GM12873 (cell line): ENCODE measurements at regions not wholly inside any gene's neighbourhood (a gene's known extent, or its start where the extent isn't known, plus 50 kb on each side); places are given as distances from the start of the nearest gene placed in this dataset.

ENCODE experiments used
- TF ChIP-seq, protein P1 (sequence below): IDR thresholded peaks from 2 replicates; pipeline ENCODE4 v1.5.1; 2012; ENCODE audit warnings: low read depth, mild to moderate bottlenecking, moderate library complexity, low read length, control low read depth; ENCODE audit not compliant: insufficient read depth; ENCODE audit errors: missing control alignments

DNA sequence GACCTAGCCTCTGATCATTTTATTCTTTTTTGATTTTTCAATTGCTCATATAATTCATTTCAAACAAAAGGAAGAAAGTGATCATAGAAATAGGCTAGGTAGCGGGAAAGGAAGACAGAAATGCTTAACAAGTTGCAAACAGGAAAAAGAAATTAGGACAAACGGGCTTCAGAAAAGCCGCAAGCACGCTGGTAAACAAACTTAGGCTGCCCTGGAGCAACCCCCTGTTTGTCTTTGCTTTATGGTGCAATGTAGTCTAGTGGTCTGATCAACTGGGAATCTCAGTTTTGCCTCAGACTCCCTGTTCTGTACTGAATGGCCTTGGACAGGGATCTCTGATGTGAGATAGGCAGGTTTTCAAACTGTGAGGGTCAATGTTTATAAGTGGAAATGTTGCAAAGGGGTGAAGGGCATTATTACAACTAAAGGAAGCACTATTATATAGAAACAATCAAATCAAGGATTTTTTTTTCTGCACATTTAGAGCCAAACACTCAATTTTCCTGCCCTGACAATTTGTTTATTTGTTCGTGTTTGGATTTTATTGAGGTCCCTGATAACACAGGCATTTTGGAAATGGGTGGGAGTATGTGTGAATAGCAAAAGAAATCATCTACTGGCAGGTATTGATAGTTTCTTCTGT, 146.8 kb upstream of the NRIP1 start:
- TF ChIP-seq, protein P1, sequence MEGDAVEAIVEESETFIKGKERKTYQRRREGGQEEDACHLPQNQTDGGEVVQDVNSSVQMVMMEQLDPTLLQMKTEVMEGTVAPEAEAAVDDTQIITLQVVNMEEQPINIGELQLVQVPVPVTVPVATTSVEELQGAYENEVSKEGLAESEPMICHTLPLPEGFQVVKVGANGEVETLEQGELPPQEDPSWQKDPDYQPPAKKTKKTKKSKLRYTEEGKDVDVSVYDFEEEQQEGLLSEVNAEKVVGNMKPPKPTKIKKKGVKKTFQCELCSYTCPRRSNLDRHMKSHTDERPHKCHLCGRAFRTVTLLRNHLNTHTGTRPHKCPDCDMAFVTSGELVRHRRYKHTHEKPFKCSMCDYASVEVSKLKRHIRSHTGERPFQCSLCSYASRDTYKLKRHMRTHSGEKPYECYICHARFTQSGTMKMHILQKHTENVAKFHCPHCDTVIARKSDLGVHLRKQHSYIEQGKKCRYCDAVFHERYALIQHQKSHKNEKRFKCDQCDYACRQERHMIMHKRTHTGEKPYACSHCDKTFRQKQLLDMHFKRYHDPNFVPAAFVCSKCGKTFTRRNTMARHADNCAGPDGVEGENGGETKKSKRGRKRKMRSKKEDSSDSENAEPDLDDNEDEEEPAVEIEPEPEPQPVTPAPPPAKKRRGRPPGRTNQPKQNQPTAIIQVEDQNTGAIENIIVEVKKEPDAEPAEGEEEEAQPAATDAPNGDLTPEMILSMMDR, result no peak

DNA sequence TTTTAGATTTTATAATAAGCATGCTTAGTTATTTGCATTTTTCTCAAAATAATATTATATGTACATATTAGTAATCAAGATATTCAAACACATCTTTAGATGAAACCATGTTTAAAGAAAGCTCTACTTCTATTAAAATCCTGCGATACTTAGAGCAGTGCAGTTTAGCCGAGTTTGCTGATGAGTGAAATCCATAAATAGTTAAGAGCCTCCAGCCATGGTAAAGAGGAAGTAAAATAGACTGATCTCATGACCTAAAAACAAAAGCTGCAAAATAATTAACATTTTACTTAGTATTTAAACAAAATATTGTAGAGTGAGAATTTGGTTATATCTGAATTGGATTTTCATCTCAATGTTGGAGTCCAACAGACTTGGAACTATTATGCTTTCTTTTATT, 147.4 kb upstream of the NRIP1 start:
- TF ChIP-seq, protein P1, result no peak

DNA sequence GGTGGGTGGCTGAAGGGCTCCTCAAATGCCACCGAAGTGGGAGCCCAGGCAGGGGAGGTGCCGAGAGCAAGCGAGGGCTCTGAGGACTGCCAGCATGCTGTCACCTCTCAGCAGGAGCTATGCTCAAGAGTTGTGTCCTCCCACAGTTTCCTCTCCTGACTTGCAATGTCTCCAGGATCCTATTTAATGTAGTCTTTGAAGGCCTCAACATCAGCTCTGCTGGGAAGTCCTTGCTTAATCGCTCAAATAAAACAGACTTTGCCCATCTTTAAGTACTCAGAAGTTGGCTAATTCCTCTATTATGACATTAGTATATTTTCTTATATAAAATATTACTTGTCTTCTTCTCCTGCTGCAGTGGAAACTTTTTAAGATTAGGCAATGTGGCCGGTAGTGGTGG, 154.2 kb upstream of the NRIP1 start:
- TF ChIP-seq, protein P1, result no peak

DNA sequence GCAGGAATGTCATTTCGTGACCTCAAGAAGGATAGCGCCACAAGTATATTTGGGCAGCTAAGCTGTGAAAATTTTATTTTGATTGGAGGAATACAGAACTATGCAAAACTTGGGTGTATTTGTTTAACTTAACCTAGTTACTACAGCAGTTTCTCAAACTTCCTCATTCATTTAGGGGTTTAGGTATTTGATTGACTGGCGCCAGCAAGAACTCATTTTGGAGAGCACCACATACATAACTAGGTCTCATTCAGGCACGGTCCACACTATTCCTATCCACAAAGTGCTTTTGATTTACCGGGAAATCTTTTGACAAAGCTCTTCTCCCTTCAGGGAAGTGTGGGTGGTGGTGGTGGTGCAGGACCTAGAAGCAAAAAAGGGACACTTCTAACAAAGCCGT, 155.1 kb upstream of the NRIP1 start:
- TF ChIP-seq, protein P1, result no peak

DNA sequence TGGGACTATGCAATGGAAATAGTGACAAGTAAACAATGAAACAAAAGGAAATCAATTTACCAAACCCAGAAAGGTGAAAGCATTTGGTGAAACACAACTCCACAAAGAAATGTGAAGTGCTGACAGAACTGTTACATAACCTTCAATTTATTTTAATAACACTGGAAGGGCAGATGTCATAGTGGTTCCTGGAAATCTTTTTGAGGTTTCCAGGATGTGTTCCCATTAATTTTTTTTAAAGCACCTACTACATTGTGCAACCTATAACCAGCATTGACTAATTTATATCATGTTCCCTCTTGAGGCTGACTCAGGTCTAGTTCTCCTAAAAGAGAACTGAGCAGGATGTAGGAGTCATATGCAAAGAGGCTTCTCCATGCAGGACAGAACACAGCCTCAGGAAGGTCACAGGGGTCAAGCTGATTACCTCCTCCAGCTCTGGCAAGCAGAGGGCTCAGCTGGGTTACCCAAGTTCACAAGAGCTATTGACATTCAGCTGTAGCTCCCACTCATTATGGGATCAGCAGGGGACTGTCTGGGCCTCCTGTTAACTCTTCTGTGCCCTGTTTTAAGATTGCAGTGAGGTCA, 157.1 kb upstream of the NRIP1 start:
- TF ChIP-seq, protein P1, result no peak

DNA sequence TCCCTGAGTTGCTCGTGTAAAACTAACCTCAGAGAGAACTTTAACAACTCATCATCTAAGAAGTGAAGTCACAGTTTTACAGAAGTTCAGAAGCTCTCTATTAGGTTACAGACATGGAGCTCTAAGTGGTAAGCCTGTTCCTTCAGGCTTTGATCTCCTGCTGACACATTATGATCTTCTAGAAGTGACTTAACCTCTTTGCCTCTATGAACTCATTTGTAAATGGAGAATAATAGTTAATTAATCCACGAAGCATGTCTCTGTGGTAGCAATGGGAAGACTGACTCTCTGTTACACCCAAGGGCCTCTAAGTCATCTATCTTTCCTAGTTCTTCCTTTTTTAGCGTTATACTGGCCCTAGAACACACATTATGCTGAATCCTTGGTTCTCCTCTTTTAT, 157.9 kb upstream of the NRIP1 start:
- TF ChIP-seq, protein P1, result no peak

DNA sequence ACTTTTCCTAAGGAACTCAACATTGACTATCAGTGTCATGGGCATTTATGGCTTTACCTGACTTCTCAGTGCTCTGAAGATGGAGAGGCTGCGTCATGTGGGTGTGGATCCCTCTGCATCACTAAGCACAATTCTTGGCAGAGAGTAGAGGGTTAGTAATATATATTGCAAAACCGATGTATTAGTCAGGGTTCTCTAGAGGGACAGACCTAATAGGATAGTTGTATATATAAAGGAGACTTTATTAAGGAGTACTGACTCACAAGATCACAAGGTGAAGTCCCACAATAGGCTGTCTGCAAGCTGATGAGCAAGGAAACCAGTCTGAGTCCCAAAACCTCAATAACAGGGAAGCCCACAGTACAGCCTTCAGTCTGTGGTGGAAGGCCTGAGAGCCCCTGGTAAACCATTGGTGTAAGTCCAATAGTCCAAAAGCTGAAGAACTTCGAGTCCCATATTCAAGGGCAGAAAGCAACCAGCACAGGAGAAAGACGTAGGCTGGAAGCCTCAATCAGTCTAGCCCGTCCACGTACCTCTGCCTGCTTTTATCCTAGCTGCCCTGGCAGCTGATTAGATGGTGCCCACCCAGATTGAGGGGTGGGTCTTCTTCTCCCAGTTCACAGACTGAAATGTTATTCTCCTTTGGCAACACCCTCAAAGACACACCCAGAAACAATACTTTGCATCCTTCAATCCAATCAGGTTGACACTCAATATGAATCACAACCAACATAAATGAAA, 159.7 kb upstream of the NRIP1 start:
- TF ChIP-seq, protein P1, result no peak
